NOMO-1 treated with dmso at 0.1 percent for 144 hours (cell line): ENCODE measurements at regions not wholly inside any gene's neighbourhood (a gene's known extent, or its start where the extent isn't known, plus 50 kb on each side); places are given as distances from the start of the nearest gene placed in this dataset.

Experiments used
- DNase-seq: peaks from one replicate; lab custom pipeline; 2025; ENCODE audit not compliant: unreplicated experiment; lab: John Stamatoyannopoulos, UW

DNA sequence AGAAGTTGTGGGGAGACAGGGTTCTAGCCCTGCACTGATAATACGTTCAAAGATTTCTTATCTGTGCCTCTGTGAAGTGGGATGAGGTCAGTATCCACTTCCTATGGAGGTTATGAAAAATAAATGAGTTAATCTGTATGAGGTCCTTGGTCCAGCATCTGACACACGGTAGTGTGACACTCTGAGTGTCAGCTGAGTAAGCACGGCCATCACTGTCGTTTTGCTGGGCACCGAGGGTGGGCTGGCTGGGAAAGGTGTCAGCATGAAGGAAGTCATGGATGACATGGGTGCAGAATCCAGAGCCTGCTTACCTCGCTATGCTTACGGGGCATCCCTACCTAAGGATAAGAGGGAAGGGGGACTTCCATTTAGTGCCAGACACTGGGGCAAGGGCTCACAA lies 150.3 kb downstream of the INHBB start:
- no peak for DNase-seq

DNA sequence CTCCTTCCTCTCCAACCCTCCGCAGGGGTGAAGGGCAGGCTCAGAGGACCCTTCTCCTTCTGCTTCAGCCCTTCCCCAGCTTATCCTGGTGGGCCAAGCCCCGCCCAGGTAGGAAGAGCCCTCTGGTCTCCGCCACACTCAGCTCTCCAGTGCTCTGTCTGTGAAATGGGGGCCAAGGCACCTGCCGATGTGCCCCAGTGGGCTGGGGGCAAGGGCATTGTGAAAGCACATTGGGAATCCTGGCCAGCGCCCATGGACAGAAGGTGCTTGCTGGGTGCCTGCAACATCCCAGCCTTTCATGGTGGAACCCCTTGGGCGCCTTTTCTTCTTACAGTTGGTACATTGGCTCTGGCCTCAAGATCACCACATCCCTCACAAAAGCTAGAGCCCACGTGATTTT lies 150.8 kb downstream of the INHBB start:
- DNase-seq: no peak

DNA sequence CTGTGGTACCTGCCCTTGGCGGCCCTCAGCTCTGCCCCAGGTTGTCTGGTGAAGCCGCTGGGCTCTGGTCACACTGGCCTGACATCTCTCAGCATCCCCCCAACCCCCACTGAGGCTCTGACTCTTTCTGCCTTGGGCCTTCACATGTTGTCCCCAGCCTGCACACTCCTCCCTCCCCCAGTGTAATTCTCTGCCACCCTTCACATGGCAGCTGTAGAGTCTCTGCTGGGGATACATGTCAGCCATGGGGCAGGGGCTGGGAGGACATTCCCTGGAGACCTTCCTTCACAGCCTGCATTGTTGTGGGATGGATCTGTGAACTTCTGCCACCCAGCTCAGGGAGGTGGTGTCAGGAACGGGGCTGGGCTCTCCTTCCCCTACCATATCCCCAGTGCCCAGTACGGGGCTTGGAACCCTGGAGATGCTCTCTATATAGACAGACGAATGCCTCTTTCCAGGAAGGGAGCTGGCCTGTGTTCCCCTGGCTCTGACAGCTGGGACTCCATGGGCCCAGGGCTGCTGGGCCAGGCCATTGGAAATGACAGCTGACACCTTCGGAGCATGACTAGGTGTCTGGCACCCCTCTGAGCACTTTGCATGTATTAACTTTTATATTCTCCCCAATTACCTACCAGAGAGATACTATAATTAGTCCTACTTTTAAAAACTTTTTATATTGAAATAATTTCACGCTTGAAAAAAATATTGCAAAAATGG lies 151.5 kb downstream of the INHBB start:
- DNase-seq: no peak

DNA sequence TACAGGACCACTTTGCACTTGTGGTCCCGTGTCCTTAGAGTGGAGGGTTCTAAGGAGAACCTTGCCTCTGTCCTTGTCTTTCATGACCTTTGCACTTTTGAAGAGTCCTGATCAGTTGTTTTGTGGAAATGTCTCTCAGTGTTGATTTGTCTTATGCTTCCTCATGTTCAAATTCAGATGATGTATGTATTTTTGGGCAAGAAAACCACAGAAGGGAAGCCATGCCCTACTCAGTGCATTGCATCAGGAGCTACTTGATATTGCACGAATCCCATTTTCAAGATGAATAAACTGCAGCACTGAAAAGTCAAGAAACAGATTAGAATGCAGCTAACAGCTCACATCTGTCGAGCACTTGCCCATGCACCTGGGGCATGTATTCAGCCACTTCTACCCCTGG lies 152.2 kb downstream of the INHBB start:
- DNase-seq: no peak

DNA sequence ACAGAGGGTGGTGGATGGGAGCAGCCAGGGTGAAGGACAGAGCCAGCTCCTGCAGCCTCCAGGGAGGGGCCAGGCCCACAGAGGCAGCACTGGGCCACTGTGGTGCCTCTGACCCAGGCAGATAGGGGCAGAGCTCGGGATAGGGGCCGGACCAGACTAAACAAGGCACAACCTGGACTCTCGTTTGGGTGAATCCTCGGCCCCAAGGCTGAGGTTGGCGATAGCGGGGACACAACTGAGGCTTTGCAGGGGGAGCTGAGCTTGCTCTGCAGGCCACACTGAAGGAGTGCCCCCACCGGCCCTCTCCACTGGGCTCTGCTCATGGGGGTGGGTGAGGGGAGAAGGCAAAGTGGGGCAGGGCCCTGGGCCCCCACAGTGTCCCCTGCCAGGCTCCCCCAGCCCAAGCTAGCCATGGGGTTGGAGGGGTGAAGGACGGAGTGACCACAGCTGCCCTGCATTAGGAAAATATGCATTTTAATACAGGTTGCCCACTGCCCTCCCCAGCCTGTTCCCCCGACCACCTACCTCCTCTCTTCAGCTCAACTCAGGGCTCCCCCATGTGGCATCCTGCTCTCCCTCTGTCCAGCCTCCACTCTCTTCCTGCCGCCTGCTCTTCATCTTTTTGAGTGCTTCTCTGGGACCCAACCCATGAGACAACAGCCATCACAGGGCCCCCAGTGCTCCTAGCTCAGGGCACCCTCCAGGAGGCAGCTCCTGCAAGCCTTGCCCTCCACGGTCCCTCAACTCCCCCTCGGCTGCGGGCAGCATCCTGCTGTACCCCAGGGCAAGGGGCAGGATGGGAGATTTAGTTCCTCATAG lies 152.8 kb downstream of the INHBB start:
- no peak for DNase-seq

DNA sequence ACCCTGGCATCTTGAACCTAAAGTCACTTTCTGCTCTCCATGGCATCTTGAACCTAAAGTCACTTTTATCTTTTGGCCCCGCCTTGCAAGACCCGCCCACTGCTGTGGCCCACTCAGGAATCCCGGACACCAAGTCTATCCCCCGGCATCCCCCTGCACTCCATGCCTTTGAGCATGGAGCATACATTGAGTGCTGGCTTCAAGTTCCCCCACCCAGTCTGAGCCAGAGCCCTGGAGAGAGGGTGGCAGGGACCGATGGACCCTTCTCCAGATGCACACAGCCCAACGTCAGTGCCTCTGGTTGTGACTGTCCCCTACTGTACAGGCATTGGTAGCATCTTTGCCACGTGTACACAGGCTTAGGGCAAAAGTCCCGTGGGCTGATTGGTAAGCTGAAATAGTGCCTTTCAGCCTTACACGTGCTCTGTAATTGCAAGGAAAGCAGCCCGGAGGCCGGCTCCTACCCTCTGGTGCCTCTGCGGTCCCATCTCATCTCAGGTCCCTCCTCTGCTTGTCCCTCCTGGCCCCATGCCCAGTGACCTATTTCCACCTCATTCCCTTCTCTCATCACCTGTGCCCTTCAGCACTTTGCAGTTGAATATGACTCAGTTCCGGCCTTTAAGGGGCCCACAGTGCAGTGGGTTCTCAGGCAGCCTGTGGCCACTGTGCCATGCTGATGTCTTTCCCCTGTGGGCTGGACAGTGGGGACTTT lies 154.0 kb downstream of the INHBB start:
- no peak for DNase-seq

DNA sequence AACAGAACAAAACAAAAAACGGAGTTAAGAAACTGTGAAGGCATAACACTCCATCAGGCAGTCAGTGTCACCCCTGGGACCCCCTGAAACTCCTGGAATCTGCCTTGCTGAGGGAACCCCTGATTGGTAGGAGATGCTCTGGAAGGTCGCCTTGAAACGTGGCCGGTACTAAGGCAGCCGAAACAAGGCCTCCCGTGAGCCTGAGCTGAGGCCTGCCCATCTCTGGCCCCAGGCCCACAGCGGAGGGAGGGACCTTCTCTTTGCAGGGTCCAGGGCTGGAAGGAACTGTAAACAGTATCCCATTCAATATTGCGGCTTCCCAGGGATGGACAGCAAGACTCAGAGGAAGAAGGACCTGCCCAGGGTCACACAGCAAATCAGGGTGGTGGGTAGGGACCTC lies 155.7 kb downstream of the INHBB start:
- no peak for DNase-seq

DNA sequence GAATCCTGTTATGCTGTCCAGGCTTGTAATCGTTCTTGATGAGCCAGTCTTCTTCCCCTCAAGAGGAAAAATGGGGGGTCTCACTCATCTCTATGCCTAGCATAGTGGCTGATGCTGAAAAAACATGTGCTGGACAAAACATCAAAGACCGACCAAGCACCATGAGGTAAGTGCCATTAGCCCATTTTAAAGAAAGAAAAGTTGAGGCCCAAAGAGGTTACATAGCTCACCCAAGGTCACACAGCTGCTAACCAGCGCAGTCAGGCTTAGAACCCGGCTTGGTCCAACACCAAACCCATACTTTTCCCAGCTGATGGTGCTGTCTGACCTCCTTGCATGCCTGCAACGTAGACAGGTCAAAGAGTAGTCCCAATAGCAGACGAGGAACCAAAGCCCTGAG lies 156.4 kb downstream of the INHBB start:
- DNase-seq: no peak

DNA sequence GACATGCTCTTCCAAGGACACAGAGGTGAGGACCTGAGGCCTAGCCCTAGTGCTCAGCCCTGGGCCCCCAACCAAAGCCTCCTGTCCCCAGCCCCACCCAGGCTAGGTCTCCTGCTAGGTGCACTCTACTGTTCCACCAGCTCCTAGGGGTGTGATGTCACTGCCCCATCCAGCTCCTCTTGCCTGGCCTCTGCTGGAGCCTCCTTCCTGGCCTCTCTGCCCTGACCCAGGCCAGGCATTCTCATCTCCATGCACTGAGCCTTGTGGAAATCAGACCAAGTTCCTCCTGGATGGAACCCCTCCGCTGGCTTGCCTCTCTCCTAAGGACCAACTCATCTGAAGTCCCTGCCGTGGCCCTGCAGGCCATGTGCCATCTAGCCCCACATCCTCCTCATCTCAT lies 156.8 kb downstream of the INHBB start:
- DNase-seq: no peak

DNA sequence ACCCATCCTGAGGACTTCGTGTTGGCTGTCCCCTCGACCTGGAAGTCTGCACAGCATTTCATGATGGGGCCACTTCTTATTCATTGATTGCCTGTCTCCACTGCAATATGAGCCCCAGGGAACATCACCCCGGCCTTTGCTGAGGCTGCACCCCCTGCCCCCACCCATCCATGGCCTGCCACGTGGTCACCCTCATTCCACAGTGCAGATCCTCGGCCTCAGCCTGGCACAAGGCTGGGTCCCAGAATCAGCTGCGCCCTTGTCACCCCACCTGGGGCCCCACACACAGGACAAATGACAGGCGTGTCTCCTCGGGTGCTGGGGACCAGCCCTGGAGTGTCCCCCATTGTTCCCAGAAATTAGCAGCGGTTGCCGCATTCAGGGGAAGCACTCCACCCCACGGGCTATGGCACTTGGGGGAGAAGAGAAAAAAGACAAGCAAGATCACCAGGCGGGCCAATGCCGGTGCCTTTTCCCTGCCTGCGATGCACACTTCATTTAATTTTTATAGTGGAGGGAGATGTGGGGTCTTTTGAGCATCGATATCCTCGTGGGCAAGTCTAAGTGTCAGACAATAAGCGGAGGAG lies 157.4 kb downstream of the INHBB start:
- DNase-seq: no peak

DNA sequence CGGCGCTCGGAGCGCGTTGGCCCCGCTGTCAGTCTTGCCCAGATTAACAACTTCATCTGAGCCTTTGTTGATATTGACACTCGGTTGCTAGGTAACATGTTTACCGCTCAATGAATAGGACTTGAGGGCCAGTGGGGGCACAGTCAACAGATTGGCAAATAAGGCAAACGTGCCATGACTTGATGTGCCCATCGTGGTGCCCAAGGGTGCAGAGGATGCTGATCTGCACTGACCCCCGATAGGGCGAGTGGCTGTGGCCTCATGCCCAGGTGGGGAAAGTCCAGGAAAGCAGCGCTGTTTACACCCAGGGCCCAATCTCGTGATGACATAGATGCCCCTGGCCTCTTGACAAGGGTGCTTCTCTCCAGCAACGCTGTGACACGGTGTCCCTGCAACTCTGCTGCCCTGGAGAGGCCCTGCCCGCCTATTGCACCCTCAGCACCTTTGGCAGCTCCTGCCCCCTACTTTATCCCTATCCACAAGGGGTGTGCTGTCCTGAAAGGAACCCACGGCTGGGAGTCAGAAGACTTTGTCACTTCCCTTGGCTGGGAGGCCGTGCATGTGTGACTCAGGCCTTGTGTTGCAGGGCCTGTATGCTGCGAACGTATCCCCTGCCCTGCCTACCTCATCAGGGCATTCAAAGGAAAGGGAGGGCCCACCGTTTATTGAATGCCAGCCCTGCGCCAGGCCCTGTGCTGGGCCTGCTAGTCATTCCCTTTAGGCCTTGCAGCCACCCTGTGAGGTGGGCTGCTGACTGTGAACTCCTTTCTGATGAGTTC lies 158.0 kb downstream of the INHBB start:
- no peak for DNase-seq

DNA sequence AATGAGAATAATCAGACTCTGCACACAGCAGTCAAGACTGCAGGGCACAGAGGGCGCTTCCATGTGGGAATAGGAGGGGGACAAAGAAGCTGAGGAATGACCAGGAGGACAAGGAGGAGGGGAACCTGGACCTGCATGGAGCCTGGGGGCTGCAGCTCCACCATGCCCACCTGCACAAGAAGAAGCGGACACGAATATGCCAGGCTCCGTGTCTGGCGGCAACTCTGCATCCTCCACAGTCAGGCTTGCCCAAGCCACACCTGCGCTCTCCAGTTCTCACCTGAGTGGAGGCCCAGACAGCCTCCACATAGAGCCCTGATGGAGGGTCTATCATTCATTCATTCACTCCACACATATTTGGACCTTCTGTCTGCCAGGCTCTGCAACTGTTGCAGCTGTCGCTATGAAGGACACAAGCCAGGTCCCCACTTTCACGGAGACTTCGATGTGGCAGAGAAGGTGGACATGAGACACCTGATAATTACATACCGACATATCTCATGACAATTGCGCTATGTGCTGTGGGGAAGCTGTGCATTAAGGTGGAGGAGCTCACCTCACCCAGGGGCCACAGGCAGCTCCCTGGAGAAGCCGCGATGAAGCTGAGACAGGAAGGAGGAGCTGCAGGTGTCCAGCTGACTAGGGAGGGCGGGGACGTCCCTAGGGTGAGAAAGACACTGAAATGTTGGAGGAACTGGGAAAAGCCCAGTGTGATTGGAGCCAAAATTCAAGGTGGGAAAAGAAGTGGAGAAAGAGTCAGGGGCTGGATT lies 159.2 kb downstream of the INHBB start:
- no peak for DNase-seq

DNA sequence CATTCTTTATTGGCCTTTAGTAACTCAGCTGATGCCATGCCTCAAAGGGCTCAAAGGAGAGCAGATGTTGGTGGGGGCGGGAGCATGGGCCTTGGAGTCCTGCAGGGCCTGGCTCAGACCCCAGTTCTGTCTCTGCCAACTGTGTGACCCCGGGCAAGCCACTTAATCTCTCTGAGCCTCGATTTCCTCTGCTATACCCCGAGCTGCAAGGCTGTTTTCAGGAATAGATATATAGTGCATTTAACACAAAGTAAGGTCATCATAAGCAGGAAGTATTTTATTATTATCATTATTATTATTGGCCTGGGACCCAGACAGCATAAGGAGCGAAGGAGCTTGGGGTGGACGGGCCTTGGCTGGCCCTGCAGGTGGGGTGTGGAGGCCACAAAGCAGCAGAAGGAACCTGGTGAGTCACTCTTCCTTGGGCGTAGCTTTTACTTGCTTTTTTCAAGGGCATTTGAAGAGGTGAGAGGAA lies 162.7 kb downstream of the INHBB start:
- DNase-seq: no peak

DNA sequence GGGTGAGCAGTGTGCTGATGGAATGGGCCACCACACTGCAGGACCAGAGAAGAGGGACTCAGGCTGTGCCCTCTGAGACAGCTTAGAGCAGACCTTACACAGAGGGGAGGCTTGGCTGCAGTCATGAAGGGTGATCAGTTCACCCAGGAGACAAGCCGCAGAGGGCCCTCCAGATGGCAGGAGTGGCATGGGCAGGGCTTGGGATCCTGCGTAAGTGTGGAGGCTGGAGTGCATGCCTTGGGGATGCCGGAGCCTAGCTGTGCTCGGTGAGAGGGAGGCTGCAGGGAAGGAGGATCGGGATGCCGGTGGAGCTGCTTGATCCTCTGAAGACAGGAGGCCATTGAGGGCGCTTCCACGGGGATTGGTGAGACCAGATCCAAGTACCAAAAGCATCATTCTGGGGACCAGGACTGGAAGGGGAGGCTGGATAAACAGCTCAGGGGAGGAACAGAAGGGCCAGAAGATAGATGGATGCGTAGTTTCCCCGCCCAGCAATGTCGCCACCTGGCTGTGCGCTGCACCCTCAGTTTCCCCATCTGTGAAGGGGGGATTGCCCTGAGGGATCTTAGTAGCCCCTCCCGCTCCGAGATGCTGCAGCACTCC lies 163.4 kb downstream of the INHBB start:
- DNase-seq: no peak

DNA sequence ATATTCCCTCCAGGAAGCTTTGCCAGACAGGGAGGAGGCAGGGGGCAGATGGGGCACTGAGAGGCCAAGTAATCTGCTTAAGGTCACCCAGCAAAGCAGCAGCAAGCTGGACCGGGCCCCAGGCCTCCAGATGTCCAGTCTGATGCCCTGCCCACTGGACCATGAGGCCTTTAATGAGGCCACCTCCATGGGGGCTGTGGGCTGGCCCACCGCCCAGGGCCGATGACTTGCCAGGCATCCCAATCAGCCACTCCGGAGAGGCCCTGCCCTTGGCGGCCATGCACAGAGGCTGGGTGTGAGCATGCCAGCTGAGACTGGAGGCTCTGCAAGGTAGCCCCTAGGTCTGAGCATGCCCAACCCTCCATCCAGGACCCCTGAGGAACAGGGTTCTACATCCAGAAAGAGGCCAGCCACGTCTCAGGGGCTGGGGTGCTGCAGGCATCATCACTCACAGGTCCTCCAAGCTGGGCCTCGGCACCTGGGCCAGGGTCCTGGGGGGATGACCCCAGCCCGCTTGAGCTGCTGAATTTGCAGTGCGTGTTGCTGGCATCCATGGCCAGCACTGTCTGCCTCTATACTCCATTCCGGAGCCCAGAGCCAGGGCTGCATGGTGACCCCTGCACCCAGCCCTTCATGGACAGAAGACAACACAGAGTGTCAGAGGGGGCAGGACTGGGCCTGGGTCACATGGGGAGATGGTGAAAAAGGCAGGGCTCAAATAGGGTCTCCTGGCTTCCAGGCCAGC lies 164.2 kb downstream of the INHBB start:
- DNase-seq: no peak

DNA sequence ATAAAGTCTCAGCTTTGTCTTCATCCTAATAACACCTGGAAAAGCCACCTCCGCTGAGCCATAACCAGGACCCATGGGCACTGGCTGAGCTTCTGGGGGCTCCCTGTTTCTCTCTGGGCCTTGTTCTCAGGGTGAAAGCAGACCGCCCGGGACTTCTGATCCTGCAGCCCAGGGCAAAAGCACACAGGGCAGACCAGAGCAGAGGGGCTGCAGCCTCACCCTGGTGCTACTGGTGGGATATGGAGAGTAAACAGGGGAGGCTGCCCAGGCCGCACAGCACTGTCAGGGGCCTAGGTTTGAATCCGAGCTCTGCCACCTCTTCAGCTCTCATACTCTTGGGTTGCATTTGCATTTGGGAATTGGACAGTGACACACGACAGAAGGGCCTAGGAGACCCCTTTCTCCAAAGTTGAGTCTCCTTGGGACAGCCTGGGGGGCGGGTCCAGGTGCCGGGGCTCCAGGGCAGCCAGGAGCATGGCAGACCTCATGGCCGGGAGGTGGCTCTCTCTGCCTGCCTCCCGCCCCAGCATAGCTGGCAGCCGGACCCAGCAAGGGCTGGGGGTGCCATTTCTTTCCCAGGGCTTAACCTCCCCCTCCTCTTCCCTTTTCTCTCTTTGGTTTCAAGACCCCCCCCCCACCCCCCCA lies 164.9 kb downstream of the INHBB start:
- no peak for DNase-seq

DNA sequence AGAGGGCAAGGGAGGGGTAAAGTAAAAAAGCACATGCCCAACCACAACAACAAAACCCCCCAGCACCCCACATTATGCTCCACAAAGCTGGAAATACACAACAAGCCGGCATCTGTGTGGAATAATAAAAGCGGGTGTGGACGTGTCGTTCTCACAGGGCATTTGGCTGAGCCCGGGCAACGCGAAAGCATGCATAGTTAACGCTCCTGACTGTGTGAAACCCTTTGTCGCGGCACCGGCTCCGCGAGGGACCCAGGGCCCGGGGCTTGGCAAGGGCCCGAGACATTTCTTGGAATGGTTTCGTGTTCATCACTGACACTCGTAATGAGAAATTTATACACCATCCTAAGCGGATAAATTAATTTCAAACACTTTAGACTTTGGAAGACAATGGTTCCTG lies 165.6 kb downstream of the INHBB start:
- DNase-seq: no peak

DNA sequence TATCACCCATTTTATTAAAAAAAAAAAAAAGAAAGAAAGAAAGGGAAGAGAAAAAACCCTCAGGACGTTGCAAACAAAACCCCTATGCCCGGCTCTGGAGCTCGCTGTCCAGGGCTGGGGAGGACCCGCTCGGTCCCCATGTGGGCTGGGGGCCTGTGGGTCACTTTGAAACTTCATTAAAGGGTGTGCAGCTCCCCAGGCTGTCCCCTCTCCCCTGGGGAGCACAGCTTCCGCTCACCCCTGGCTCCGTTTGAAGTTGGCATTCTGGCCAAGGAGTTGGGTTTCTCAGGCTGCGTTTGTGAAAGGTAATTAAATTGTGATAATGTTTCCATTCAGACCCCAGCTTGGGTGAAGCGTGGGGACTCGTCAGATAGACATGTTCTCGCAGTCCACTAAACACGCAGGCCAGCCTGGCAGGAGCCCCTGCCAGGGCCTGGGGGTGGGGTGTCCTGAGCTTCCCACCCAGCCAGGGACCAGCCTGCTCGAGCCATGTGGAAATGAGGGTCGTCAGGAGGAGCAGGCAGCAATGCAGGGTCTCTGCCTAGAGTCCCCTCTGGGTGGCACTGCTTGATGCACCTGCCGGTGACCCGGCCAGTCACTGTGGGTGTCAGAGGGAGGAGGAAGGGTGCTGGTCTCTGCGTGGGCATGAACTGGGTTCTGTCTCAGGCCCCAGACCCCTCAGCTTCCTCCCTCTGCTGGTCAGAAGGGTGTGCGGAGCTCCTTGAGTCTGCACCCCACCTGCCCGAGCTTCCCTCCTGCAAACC lies 166.2 kb downstream of the INHBB start:
- DNase-seq: no peak
